LNCAP (cell line): ENCODE measurements at regions not wholly inside any gene's neighbourhood (a gene's known extent, or its start where the extent isn't known, plus 50 kb on each side); places are given as distances from the start of the nearest gene placed in this dataset.

Experiments
- CTCF ChIP-seq: fragments of 450-650 bp; IDR thresholded peaks from 2 replicates; pipeline ENCODE4 v1.5.1; 2017; ENCODE audit warnings: mild to moderate bottlenecking

- TF ChIP-seq CTCF, result no peak
Measured at GRCh38 chr10:44054046-44054445, 330.9 kb downstream of the CXCL12 start.

- TF ChIP-seq CTCF, result no peak
Measured at GRCh38 chr10:44053391-44053790, 331.5 kb downstream of the CXCL12 start.

- TF ChIP-seq CTCF, result no peak
Measured at GRCh38 chr10:44051584-44052385, 333.1 kb downstream of the CXCL12 start.

GRCh38 chr10:44051091-44051490 is 333.8 kb downstream of the CXCL12 start:
- TF ChIP-seq CTCF, result no peak

GRCh38 chr10:44049301-44050015 is 335.4 kb downstream of the CXCL12 start:
- no peak for TF ChIP-seq CTCF

GRCh38 chr10:44047361-44047760 is 337.5 kb downstream of the CXCL12 start:
- no peak for TF ChIP-seq CTCF

- TF ChIP-seq CTCF, result no peak
Measured at GRCh38 chr10:44046605-44047004, 338.3 kb downstream of the CXCL12 start.
